Hematopoietic multipotent progenitor cell treated with erythropoietin and hydrocortisone succinate and interleukin-3 and kit ligand, for 4 days (in vitro differentiated cells): ENCODE measurements at regions not wholly inside any gene's neighbourhood (a gene's known extent, or its start where the extent isn't known, plus 50 kb on each side); places are given as distances from the start of the nearest gene placed in this dataset.

Source experiments
- DNase-seq: peaks from one replicate; pipeline ENCODE4 v3.0.0-alpha.2; 2015

DNA sequence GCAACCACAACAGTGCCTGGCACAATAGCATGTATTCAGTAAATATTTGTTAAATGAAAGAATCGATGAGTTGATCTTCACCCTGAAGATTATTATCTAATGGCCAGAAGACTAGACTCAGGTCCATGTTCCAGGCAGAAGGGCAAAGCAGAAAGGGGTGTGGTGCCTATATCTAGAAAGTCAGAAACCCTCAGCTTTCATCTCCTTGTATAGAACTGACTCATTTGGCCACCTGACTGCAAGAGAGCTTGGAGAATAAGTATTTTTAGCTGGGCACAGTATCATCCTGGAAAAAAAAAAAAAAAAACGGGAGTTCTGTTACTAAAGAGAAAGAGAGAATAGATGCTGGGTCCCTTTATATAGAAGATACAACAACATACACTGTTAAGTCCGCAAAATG lies 69.7 kb upstream of the SPRED1 start:
- no peak for DNase-seq

DNA sequence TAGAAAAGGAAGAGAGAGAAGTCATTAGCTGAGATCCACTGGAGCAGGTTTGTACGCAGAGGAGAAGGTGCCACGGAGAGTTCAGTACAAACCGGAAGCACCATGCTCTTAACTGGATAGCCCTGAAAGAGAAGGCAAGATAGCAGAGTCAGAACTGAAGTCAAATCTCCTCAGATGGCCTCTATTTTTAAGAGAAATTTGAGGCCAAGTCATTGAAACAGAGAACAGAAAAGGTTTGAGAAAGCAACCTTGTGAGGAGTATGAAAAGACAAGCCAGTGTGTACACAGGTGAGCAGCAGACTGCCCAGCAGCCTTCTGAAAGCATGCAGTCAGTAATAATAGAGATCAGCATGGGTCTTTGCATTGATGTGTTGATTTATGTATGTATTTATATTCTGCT lies 66.1 kb upstream of the SPRED1 start:
- no peak for DNase-seq

DNA sequence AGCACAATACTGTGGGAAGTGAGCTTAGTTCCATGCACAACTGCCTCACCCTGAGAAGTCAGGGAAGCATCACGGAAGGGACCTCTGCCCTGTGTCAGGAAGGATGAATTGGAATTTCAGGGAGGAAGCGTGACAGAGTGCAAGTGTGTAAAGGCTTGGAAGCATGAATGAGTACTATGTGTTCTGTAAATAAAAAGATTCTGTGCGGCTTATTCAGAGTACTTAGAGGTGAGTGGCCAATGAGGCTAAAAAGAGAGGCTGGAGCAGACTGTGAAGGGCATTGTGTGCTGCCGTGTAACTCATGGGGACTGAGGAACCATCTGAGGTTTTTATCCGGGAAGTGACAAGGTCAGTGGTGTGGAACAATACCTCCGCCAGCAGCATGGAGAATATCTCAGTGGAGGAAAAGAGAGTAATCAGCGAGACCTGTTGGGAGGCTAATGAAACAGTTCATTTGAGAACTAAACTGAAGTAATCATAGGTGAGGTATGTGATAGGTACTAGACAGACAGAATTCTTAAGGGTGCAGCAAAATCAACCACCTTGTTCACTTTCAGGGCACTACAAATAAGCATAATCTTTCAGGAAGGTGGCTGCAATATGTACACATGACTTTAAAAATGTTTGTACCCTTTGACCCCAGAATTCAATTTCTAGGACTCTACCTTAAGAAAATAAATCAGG lies 64.9 kb upstream of the SPRED1 start:
- DNase-seq, result no peak

DNA sequence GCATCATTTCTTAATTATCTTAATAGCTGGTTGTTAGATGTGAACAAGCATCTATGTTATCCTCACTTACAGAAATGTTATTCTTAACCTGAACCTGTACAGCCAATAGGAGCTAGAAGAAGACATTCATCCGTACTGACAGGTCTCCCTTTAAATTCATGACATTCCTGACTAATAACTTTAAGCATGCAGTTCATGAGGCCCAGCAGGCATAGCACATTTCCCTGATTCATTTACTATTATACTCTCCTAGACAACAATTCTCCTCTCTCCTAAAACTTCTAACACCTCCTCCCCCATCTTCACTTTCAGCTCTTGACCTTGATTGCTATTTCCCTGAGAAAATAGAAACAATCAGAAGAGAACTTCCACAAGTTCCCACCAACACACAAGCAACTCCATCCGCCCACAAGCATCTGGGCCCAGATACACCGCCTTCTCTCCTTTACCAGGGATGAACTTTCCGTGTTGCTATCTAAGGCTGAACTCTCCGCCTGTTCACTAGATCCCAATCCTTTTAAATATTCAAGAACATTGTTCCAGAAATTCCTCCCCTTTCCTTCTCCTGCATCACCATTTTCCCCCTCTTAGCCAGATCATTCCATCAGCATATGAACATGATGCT lies 62.9 kb upstream of the SPRED1 start:
- DNase-seq, result no peak

DNA sequence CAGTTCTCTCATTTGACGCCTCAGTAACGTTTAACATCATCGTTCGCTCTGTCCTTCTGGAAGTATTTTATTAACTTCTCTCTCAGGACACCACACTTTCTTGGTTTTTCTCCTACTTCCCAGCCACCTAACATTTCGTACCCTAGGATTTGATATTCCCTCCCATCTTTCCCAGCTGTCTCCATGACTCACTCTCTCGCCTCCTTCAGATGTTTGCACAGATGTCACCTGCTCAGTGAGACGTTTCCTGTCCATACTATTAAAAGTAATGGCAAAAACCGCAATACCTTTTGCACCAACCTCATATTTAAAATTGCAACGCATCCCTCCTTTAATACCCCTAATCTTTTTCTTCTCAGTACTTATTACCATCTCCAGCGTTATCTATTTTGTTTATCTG lies 62.1 kb upstream of the SPRED1 start:
- DNase-seq, result no peak

GRCh38 chr15:38192496-38192895 lies 60.1 kb upstream of the SPRED1 start:
- DNase-seq, result no peak

GRCh38 chr15:38193496-38193895 lies 59.1 kb upstream of the SPRED1 start:
- DNase-seq, result no peak

- DNase-seq, result no peak
These were observed 57.3 kb upstream of the SPRED1 start for GRCh38 chr15:38195191-38195901.

DNA sequence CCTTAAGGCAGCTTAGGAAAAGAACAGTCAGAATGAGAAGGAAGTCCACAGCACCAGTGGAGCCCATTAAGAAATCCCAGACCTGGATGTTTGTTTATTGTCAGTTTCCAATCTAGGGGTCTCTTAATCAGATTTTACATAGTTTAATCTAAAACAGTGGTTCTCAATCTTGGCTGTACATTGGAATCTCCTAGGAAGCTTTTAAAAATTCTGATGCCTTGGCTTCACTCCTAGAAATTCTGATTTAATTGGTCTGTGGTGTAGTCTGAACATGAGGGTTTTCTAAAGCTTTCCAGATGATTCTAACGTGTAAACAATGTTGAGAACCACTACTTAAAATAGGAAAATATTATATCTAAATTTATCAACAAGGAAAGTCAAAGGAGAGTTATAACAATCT lies 56.6 kb upstream of the SPRED1 start:
- no peak for DNase-seq

GRCh38 chr15:38197553-38197952 lies 55.1 kb upstream of the SPRED1 start:
- DNase-seq, result no peak

GRCh38 chr15:38201714-38202113 lies 50.9 kb upstream of the SPRED1 start:
- no peak for DNase-seq

DNA sequence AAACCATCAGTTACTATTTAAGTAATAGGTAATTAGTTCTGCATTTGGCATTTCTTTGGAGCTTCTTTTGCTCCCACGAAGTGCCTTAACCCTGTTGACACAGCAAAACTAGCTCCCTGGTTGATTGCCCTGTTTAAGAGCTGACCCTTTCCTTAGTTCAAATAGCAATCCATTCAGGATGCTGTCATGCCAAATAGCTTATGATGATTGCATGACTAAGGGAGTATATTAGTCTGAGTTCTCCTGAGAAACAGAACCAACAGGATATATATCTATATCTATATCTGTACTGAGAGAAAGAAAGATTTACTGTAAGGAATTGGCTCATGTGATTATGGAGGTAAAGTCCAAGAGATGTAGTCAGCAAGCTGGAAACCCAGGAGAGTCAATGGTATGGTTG lies 50.3 kb upstream of the SPRED1 start:
- DNase-seq, result no peak
